ENCODE measurements at regions not wholly inside any gene's neighbourhood (a gene's known extent, or its start where the extent isn't known, plus 50 kb on each side); places are given as distances from the start of the nearest gene placed in this dataset.

DNA sequence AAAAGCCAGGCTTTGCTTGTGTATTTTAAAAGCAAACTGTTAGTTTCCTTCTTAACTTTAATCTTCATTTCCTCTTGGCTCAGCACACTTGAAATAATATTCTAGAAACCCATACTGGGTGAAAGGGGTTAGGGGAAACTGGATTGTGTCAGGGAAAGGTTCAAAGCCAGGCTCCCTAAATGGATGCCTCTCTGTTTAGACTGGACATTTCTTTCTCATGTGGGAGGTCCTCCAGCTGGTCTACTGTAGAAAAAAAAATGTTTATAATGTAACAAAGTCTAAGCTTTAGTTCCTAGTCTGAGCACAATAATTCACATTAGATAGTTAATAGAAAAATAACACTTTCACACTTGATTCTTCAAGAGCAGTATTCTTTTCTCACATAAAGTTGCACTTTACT is 89.0 kb upstream of the AKIRIN2 start:
- TF ChIP-seq, protein P1, sequence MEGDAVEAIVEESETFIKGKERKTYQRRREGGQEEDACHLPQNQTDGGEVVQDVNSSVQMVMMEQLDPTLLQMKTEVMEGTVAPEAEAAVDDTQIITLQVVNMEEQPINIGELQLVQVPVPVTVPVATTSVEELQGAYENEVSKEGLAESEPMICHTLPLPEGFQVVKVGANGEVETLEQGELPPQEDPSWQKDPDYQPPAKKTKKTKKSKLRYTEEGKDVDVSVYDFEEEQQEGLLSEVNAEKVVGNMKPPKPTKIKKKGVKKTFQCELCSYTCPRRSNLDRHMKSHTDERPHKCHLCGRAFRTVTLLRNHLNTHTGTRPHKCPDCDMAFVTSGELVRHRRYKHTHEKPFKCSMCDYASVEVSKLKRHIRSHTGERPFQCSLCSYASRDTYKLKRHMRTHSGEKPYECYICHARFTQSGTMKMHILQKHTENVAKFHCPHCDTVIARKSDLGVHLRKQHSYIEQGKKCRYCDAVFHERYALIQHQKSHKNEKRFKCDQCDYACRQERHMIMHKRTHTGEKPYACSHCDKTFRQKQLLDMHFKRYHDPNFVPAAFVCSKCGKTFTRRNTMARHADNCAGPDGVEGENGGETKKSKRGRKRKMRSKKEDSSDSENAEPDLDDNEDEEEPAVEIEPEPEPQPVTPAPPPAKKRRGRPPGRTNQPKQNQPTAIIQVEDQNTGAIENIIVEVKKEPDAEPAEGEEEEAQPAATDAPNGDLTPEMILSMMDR (IDR thresholded peaks at IDR 0.05), result no peak
- no peak for TF ChIP-seq POLR2A (IDR thresholded peaks at IDR 0.05)

Data from thyroid gland (tissue), 4 donors.